Gastroesophageal sphincter (tissue), 3 donors: ENCODE measurements at regions not wholly inside any gene's neighbourhood (a gene's known extent, or its start where the extent isn't known, plus 50 kb on each side); places are given as distances from the start of the nearest gene placed in this dataset.

Experiments
- CTCF ChIP-seq, 4 experiments: fragments of 200-600 bp in 2 of 4; fragments of 450-650 bp in 2 of 4; sonication (generic) in 1 of 4; IDR thresholded peaks; one replicate each; pipeline ENCODE4 v1.5.1; 2017 to 2019; ENCODE audit warnings: antibody characterized with exemption in 4 of 4, mild to moderate bottlenecking in 2 of 4, moderate library complexity in 2 of 4
- POLR2A ChIP-seq, 2 donors: fragments of 450-650 bp; IDR thresholded peaks; one replicate each; pipeline ENCODE4 v1.6.1; 2017; ENCODE audit warnings: antibody characterized with exemption in 2 of 2, mild to moderate bottlenecking in 2 of 2, moderate library complexity in 1 of 2

- TF ChIP-seq CTCF (IDR thresholded peaks at IDR 0.05) (no peak), POLR2A (IDR thresholded peaks at IDR 0.05) (no peak)
Measured at GRCh38 chr12:114924946-114925475, 241.0 kb upstream of the TBX3 start.
